Mucosa of descending colon (tissue), 3 donors: ENCODE measurements at regions not wholly inside any gene's neighbourhood (a gene's known extent, or its start where the extent isn't known, plus 50 kb on each side); places are given as distances from the start of the nearest gene placed in this dataset.

ENCODE experiments used
- ATAC-seq: fragments of 200-7000 bp; cut with Tn5 transposase; one replicate; pipeline ENCODE4 v1.9.1; 2020; ENCODE audit warnings: mild to moderate bottlenecking, moderate library complexity
- DNase-seq, 3 donors: peaks; one replicate each; pipeline ENCODE4 v3.0.0-alpha.2; 2020
- H3K36me3 ChIP-seq: fragments of 200-600 bp; one replicate; pipeline ENCODE4 v1.8.0; 2021; ENCODE audit warnings: low read depth, mild to moderate bottlenecking
- H3K4me1 ChIP-seq: fragments of 200-600 bp; one replicate; pipeline ENCODE4 v1.8.0; 2021; ENCODE audit warnings: low read depth, mild to moderate bottlenecking
- H3K4me3 ChIP-seq: fragments of 200-600 bp; one replicate; pipeline ENCODE4 v1.8.0; 2021; ENCODE audit warnings: mild to moderate bottlenecking
- H3K9me3 ChIP-seq: fragments of 200-600 bp; one replicate; pipeline ENCODE4 v1.8.0; 2021; ENCODE audit warnings: mild to moderate bottlenecking
- CTCF ChIP-seq: fragments of 200-600 bp; IDR thresholded peaks from one replicate; pipeline ENCODE4 v1.8.0; 2022; ENCODE audit warnings: antibody characterized with exemption, mild to moderate bottlenecking
- intact Hi-C, 2 donors: fragments of 100-400 bp; cut with DNase I in 1 of 2; cut with micrococcal nuclease in 1 of 2; formaldehyde crosslinking; loops; one replicate each; pipeline versions ENCODE4 v1.11.0 to v1.11.1; 2022; cut with DNase I, micrococcal nuclease
- donor health status: DM: no; HTN: no; CAD: no; lungs with moderate emphysema.
- donor health status: DM: no; HTN: no; CAD: no.
- donor health status: DM: no; HTN: yes; CAD: no.

- Histone ChIP-seq H3K9me3 (peaks cover 14% of the 10 kb centered on the region), H3K4me3 (no peak overlapping the region), H3K36me3 (no peaks in the 10 kb centered on the region), H3K4me1 (no peaks in the 10 kb centered on the region)
- intact Hi-C loops, result no loop called here
- DNase-seq, result no peak
- TF ChIP-seq CTCF, result no peak
- no peak for ATAC-seq
Measured at GRCh38 chr5:30239331-30240022, 954.0 kb upstream of the CDH6 start.

- TF ChIP-seq CTCF, result no peak
- ATAC-seq, result no peak
- peaks cover 11% of the 10 kb centered on the region for H3K9me3 ChIP-seq
- no peak for DNase-seq
- no peaks in the 10 kb centered on the region for H3K36me3 ChIP-seq
- H3K4me3 ChIP-seq, result no peak overlapping the region
- H3K4me1 ChIP-seq, result no peaks in the 10 kb centered on the region
- intact Hi-C loops, result no loop called here
Measured at GRCh38 chr5:30237189-30237588, 956.3 kb upstream of the CDH6 start.

GRCh38 chr5:30209755-30210154 lies 983.7 kb upstream of the CDH6 start:
- TF ChIP-seq CTCF, result no peak
- Histone ChIP-seq H3K4me1 (no peaks in the 10 kb centered on the region), H3K36me3 (no peaks in the 10 kb centered on the region), H3K9me3 (peaks cover 38% of the 10 kb centered on the region), H3K4me3 (no peak overlapping the region)
- no peak for ATAC-seq
- intact Hi-C loops, result no loop called here
- DNase-seq, result no peak

- no peaks in the 10 kb centered on the region for H3K4me1 ChIP-seq
- no peak overlapping the region for H3K4me3 ChIP-seq
- peaks cover 34% of the 10 kb centered on the region for H3K9me3 ChIP-seq
- intact Hi-C loops, result no loop called here
- TF ChIP-seq CTCF, result no peak
- no peaks in the 10 kb centered on the region for H3K36me3 ChIP-seq
- DNase-seq, result no peak
- no peak for ATAC-seq
Measured at GRCh38 chr5:30197662-30198061, 995.8 kb upstream of the CDH6 start.

- Histone ChIP-seq H3K9me3 (peaks cover 23% of the 10 kb centered on the region), H3K4me3 (no peak overlapping the region), H3K36me3 (no peaks in the 10 kb centered on the region), H3K4me1 (no peaks in the 10 kb centered on the region)
- intact Hi-C loops, result no loop called here
- DNase-seq, result no peak
- no peak for ATAC-seq
- no peak for TF ChIP-seq CTCF
Measured at GRCh38 chr5:30195036-30195435, 998.5 kb upstream of the CDH6 start.

GRCh38 chr5:30194595-30194994 lies 998.9 kb upstream of the CDH6 start:
- Histone ChIP-seq H3K9me3 (peaks cover 18% of the 10 kb centered on the region), H3K4me3 (no peak overlapping the region), H3K4me1 (no peaks in the 10 kb centered on the region), H3K36me3 (no peaks in the 10 kb centered on the region)
- ATAC-seq (no peak), DNase-seq (no peak)
- TF ChIP-seq CTCF, result no peak
- intact Hi-C loops, result no loop called here
